A549 (cell line): ENCODE measurements at regions not wholly inside any gene's neighbourhood (a gene's known extent, or its start where the extent isn't known, plus 50 kb on each side); places are given as distances from the start of the nearest gene placed in this dataset.

Experiments used
- ATAC-seq, 2 experiments: fragments of 200-7000 bp in 1 of 2; fragments of >200 bp in 1 of 2; cut with Nextera tagmentation in 1 of 2; cut with Tn5 transposase in 1 of 2; 3 replicates each; pipeline versions ENCODE4 v1.8.0 to v1.9.1; 2018 to 2020; ENCODE audit warnings: mild to moderate bottlenecking in 1 of 2, moderate library complexity in 1 of 2
- CTCF ChIA-PET: fragments of 300-600 bp; sonication (Branson Sonifier 250); formaldehyde crosslinking; extraction: SDS; loops from one replicate; lab custom pipeline; 2021; ENCODE audit warnings: antibody characterized with exemption, inconsistent platforms; lab: Yijun Ruan, JAX
- POLR2A ChIA-PET: fragments of 350-600 bp; formaldehyde crosslinking; extraction: SDS; loops from one replicate; lab custom pipeline; 2021; ENCODE audit warnings: antibody characterized with exemption, inconsistent platforms; lab: Yijun Ruan, JAX
- DNase-seq, 2 experiments: peaks; one replicate each; pipeline versions ENCODE4 v3.0.0 to v3.0.0-alpha.2; 2011 to 2016; ENCODE audit warnings: low read depth in 1 of 2, low spot score in 1 of 2
- FAIRE-seq: peaks from 2 replicates; lab custom pipeline; 2011; peaks lifted over from hg19 to GRCh38; lab: Jason Lieb, UNC
- H3K27ac ChIP-seq, 2 experiments: fragments of >200 bp; sonication (Bioruptor Twin); formaldehyde crosslinking; 3 replicates each; pipeline ENCODE4 v1.5.1; 2016 to 2017
- H3K4me1 ChIP-seq: fragments of >200 bp; sonication (Bioruptor Twin); formaldehyde crosslinking; 3 replicates; pipeline ENCODE4 v1.6.1; 2016
- H3K4me2 ChIP-seq: fragments of >200 bp; sonication (Bioruptor Twin); formaldehyde crosslinking; 3 replicates; pipeline ENCODE4 v1.6.1; 2016
- H3K4me3 ChIP-seq: fragments of >200 bp; sonication (Bioruptor Twin); formaldehyde crosslinking; 3 replicates; pipeline ENCODE4 v1.5.1; 2016
- H3K9me3 ChIP-seq: fragments of >200 bp; sonication (Bioruptor Twin); formaldehyde crosslinking; 3 replicates; pipeline ENCODE4 v1.6.1; 2016
- ATOH8 ChIP-seq: fragments of 250-450 bp; sonication (Bioruptor Pico); IDR thresholded peaks from 2 replicates; pipeline ENCODE4 v1.5.0; 2020; ENCODE audit warnings: low read depth, mild to moderate bottlenecking, moderate library complexity
- BCL3 ChIP-seq: fragments of >200 bp; sonication (Bioruptor Twin); formaldehyde crosslinking; IDR thresholded peaks from 3 replicates; pipeline ENCODE4 v1.6.1; 2016
- BHLHE40 ChIP-seq: IDR thresholded peaks from 2 replicates; pipeline ENCODE4 v1.6.1; 2012; ENCODE audit warnings: low read depth, low read length, inconsistent platforms
- CBX8 ChIP-seq: fragments of 200-600 bp; sonication (generic); IDR thresholded peaks from 2 replicates; pipeline ENCODE4 v1.6.1; 2016
- CEBPB ChIP-seq, 2 experiments: fragments of >200 bp in 1 of 2; sonication (Bioruptor Twin) in 1 of 2; formaldehyde crosslinking in 1 of 2; IDR thresholded peaks; 2 replicates each; pipeline ENCODE4 v1.6.1; 2012 to 2016
- CHD2 ChIP-seq: fragments of 150-350 bp; IDR thresholded peaks from 2 replicates; pipeline ENCODE4 v1.6.1; 2014; ENCODE audit warnings: low read length; ENCODE audit not compliant: partially characterized antibody
- CHD4 ChIP-seq: fragments of 200-600 bp; sonication (generic); IDR thresholded peaks from 2 replicates; pipeline ENCODE4 v1.6.1; 2016; ENCODE audit warnings: antibody characterized with exemption, mild to moderate bottlenecking, borderline replicate concordance
- EHF ChIP-seq: fragments of 250-450 bp; sonication (Bioruptor Pico); IDR thresholded peaks from 2 replicates; pipeline ENCODE4 v1.5.0; 2020; ENCODE audit warnings: mild to moderate bottlenecking
- FOSB ChIP-seq: fragments of 250-450 bp; sonication (Bioruptor Pico); IDR thresholded peaks from 2 replicates; pipeline ENCODE4 v1.5.0; 2020; ENCODE audit warnings: mild to moderate bottlenecking, moderate library complexity
- FOSL2 ChIP-seq, 2 experiments: fragments of 450-650 bp in 1 of 2; fragments of >200 bp in 1 of 2; sonication (Bioruptor Twin) in 1 of 2; formaldehyde crosslinking; IDR thresholded peaks; 2 replicates each; pipeline versions ENCODE4 v1.5.0 to v1.6.1; 2016 to 2020; ENCODE audit warnings: mild to moderate bottlenecking in 1 of 2, moderate library complexity in 1 of 2
- FOXS1 ChIP-seq: fragments of 250-450 bp; sonication (Bioruptor Pico); IDR thresholded peaks from 2 replicates; pipeline ENCODE4 v1.5.0; 2020; ENCODE audit warnings: mild to moderate bottlenecking, moderate library complexity
- GATA3 ChIP-seq: IDR thresholded peaks from 2 replicates; pipeline ENCODE4 v1.6.1; 2012; ENCODE audit warnings: borderline replicate concordance
- HDAC2 ChIP-seq: fragments of 200-600 bp; sonication (generic); IDR thresholded peaks from 2 replicates; pipeline ENCODE4 v1.6.1; 2016
- HES2 ChIP-seq: fragments of >200 bp; sonication (Bioruptor Twin); formaldehyde crosslinking; IDR thresholded peaks from 2 replicates; pipeline ENCODE4 v1.6.1; 2016
- HMGXB4 ChIP-seq: fragments of 250-450 bp; sonication (Bioruptor Pico); IDR thresholded peaks from 2 replicates; pipeline ENCODE4 v1.5.0; 2021; ENCODE audit warnings: mild to moderate bottlenecking, moderate library complexity, borderline replicate concordance
- HOXA7 ChIP-seq: fragments of 250-450 bp; sonication (Bioruptor Pico); IDR thresholded peaks from 2 replicates; pipeline ENCODE4 v1.5.0; 2020; ENCODE audit warnings: mild to moderate bottlenecking, moderate library complexity
- HOXB13 ChIP-seq: fragments of 250-450 bp; sonication (Bioruptor Pico); IDR thresholded peaks from 2 replicates; pipeline ENCODE4 v1.5.0; 2020; ENCODE audit warnings: low read depth, mild to moderate bottlenecking, moderate library complexity
- JUNB ChIP-seq: fragments of >200 bp; sonication (Bioruptor Twin); formaldehyde crosslinking; IDR thresholded peaks from 2 replicates; pipeline ENCODE4 v1.6.1; 2016
- KDM1A ChIP-seq: fragments of 200-600 bp; sonication (generic); IDR thresholded peaks from 2 replicates; pipeline ENCODE4 v1.6.1; 2016; ENCODE audit warnings: low read depth, mild to moderate bottlenecking
- KDM5A ChIP-seq: fragments of 200-600 bp; sonication (generic); IDR thresholded peaks from 2 replicates; pipeline ENCODE4 v1.6.1; 2016; ENCODE audit warnings: antibody characterized with exemption, mild to moderate bottlenecking
- MAZ ChIP-seq: fragments of 150-350 bp; IDR thresholded peaks from 2 replicates; pipeline ENCODE4 v1.6.1; 2014; ENCODE audit warnings: antibody characterized with exemption, low read depth, low read length, borderline replicate concordance
- MYC ChIP-seq: IDR thresholded peaks from 2 replicates; pipeline ENCODE4 v1.6.1; 2012; ENCODE audit warnings: mild to moderate bottlenecking, inconsistent platforms, low read length, improper control_type of control experiment, borderline replicate concordance
- NPAS2 ChIP-seq: fragments of 250-450 bp; sonication (Bioruptor Pico); IDR thresholded peaks from 2 replicates; pipeline ENCODE4 v1.8.0; 2022; ENCODE audit warnings: mild to moderate bottlenecking, moderate library complexity, borderline replicate concordance
- PBX3 ChIP-seq: IDR thresholded peaks from 2 replicates; pipeline ENCODE4 v1.6.1; 2012
- POLR2A ChIP-seq: IDR thresholded peaks from 2 replicates; pipeline ENCODE4 v1.6.1; 2012; ENCODE audit warnings: mild to moderate bottlenecking, low read length
- RARB ChIP-seq: fragments of 250-450 bp; sonication (Bioruptor Pico); IDR thresholded peaks from 2 replicates; pipeline ENCODE4 v1.8.0; 2021; ENCODE audit warnings: mild to moderate bottlenecking, moderate library complexity
- REST ChIP-seq: fragments of 200-600 bp; sonication (generic); IDR thresholded peaks from 2 replicates; pipeline ENCODE4 v1.6.1; 2016; ENCODE audit warnings: antibody characterized with exemption, mild to moderate bottlenecking, moderate library complexity
- RNF2 ChIP-seq: fragments of 200-600 bp; sonication (generic); IDR thresholded peaks from 2 replicates; pipeline ENCODE4 v1.6.1; 2016; ENCODE audit warnings: low read depth, mild to moderate bottlenecking, antibody characterized with exemption, moderate library complexity, borderline replicate concordance
- TFCP2L1 ChIP-seq: fragments of 250-450 bp; sonication (Bioruptor Pico); IDR thresholded peaks from 2 replicates; pipeline ENCODE4 v1.5.0; 2021; ENCODE audit warnings: mild to moderate bottlenecking
- TP53 ChIP-seq: fragments of 250-450 bp; sonication (Bioruptor Pico); IDR thresholded peaks from 2 replicates; pipeline ENCODE4 v1.5.0; 2021; ENCODE audit warnings: mild to moderate bottlenecking, moderate library complexity
- ZC3H11A ChIP-seq: fragments of 450-650 bp; IDR thresholded peaks from 2 replicates; pipeline ENCODE4 v1.6.1; 2014; ENCODE audit warnings: antibody characterized with exemption, mild to moderate bottlenecking
- ZFP36 ChIP-seq: fragments of 450-650 bp; IDR thresholded peaks from 2 replicates; pipeline ENCODE4 v1.6.1; 2014; ENCODE audit warnings: borderline replicate concordance; ENCODE audit not compliant: partially characterized antibody
- ZNF302 ChIP-seq: fragments of 250-450 bp; sonication (Bioruptor Pico); IDR thresholded peaks from 2 replicates; pipeline ENCODE4 v1.9.0; 2021; ENCODE audit warnings: inconsistent platforms, mild to moderate bottlenecking, moderate library complexity
- WGBS: methylation state at CpG from one replicate; pipeline ENCODE4 v1.1.6; 2017; ENCODE audit errors: missing lambda C conversion rate; 5-methylcytosine and 5-hydroxymethylcytosine counted together

DNA sequence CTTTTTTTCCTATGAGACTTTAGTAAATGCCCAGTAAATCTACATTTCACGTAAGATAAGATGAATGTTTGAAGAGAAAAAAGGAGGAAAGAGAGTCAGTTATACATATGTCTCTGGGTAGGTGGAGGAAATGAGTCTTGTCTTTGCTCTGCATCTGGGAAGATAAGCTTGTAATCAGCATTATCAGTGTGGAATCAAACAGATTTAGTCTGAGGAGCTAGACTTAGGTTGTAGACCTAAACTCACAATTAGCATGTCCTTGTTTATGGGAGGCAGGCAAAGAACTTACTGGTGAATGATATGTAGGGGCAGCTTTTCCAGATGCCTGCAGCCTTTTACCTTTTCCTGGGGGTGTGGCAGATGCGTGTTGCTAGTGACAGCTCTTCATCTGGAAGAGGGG lies 962.3 kb downstream of the TBC1D22A start:
- Histone ChIP-seq H3K4me1 (no peaks in the 10 kb centered on the region), H3K4me3 (no peak overlapping the region), H3K9me3 (no peaks in the 10 kb centered on the region), H3K4me2 (no peak overlapping the region), H3K27ac (no peak overlapping the region)
- TF ChIP-seq CHD2 (no peak), HOXB13 (CRISPR knock-in tag) (no peak), RNF2 (no peak), FOSL2 (IDR thresholded peaks at IDR 0.05) (no peak), FOSL2 (CRISPR knock-in tag; IDR thresholded peaks at IDR 0.05) (no peak), ATOH8 (CRISPR knock-in tag) (no peak), MAZ (no peak), HMGXB4 (no peak), HDAC2 (no peak), FOSB (CRISPR knock-in tag) (no peak), TFCP2L1 (no peak), BHLHE40 (no peak), CBX8 (no peak), KDM5A (no peak), NPAS2 (CRISPR knock-in tag) (no peak), HOXA7 (no peak), GATA3 (no peak), CEBPB (IDR thresholded peaks at IDR 0.05) (no peak), CHD4 (no peak), RARB (no peak)
- ChIA-PET POLR2A (no interaction called here), CTCF (no interaction called here)
- WGBS, result 10% methylated on average over 2 of the region's 2 CpGs
- no peak for DNase-seq
- ATAC-seq, result no peak
- no peak for FAIRE-seq

GRCh38 chr22:47724030-47724429 lies 961.6 kb downstream of the TBC1D22A start:
- POLR2A ChIA-PET, result no interaction called here
- ATAC-seq, result no peak
- FAIRE-seq, result no peak
- Histone ChIP-seq H3K4me2 (no peak overlapping the region), H3K4me1 (no peaks in the 10 kb centered on the region), H3K9me3 (no peaks in the 10 kb centered on the region), H3K4me3 (no peak overlapping the region), H3K27ac (no peak overlapping the region)
- DNase-seq, result no peak
- CTCF ChIA-PET, result interaction anchor here (0.6 kb wide), 1 partner anchor 52 kb away, joined by 3 read pairs; no protein-coding TSS in a partner anchor
- TF ChIP-seq HOXA7, result no peak
- no peak for TF ChIP-seq JUNB
- no peak for TF ChIP-seq RNF2
- TF ChIP-seq ZFP36, result no peak
- no peak for TF ChIP-seq BHLHE40
- no peak for TF ChIP-seq REST
- no peak for TF ChIP-seq FOXS1 (CRISPR knock-in tag)
- no peak for TF ChIP-seq EHF
- TF ChIP-seq TP53, result no peak
- no peak for TF ChIP-seq GATA3
- TF ChIP-seq BCL3, result no peak
- no peak for TF ChIP-seq POLR2A
- TF ChIP-seq HES2, result no peak
- TF ChIP-seq MYC, result no peak
- no peak for TF ChIP-seq HDAC2
- TF ChIP-seq KDM1A, result no peak
- no peak for TF ChIP-seq ZC3H11A
- TF ChIP-seq ZNF302 (CRISPR knock-in tag), result no peak
- TF ChIP-seq PBX3, result no peak
- 42% methylated on average over 5 of the region's 5 CpGs for WGBS
